Pulmonary artery endothelial cell (primary cell): ENCODE measurements at regions not wholly inside any gene's neighbourhood (a gene's known extent, or its start where the extent isn't known, plus 50 kb on each side); places are given as distances from the start of the nearest gene placed in this dataset.

Experiments
- DNase-seq: peaks from one replicate; pipeline ENCODE4 v3.0.0-alpha.2; 2011; ENCODE audit warnings: low read depth, low spot score

GRCh38 chr1:199725002-199725565 is 302.4 kb upstream of the NR5A2 start:
- no peak for DNase-seq

- DNase-seq, result no peak
Measured at GRCh38 chr1:199727682-199728081, 299.8 kb upstream of the NR5A2 start.

- DNase-seq, result no peak
Measured at GRCh38 chr1:199728345-199728744, 299.2 kb upstream of the NR5A2 start.

- no peak for DNase-seq
Measured at GRCh38 chr1:199733125-199733524, 294.4 kb upstream of the NR5A2 start.

GRCh38 chr1:199734186-199734585 is 293.3 kb upstream of the NR5A2 start:
- no peak for DNase-seq

GRCh38 chr1:199735660-199736059 is 291.9 kb upstream of the NR5A2 start:
- no peak for DNase-seq

GRCh38 chr1:199736646-199737045 is 290.9 kb upstream of the NR5A2 start:
- no peak for DNase-seq

- DNase-seq, result no peak
Measured at GRCh38 chr1:199741586-199741985, 285.9 kb upstream of the NR5A2 start.

GRCh38 chr1:199742547-199742946 is 285.0 kb upstream of the NR5A2 start:
- DNase-seq, result peak; percentile 32

GRCh38 chr1:199743227-199743626 is 284.3 kb upstream of the NR5A2 start:
- DNase-seq, result no peak

GRCh38 chr1:199746666-199747384 is 280.7 kb upstream of the NR5A2 start:
- no peak for DNase-seq

GRCh38 chr1:199747984-199748383 is 279.5 kb upstream of the NR5A2 start:
- no peak for DNase-seq

GRCh38 chr1:199751506-199751905 is 276.0 kb upstream of the NR5A2 start:
- no peak for DNase-seq

GRCh38 chr1:199751962-199752687 is 275.4 kb upstream of the NR5A2 start:
- no peak for DNase-seq

- DNase-seq, result no peak
Measured at GRCh38 chr1:199752688-199753027, 274.9 kb upstream of the NR5A2 start.

GRCh38 chr1:199753513-199753912 is 274.0 kb upstream of the NR5A2 start:
- DNase-seq, result no peak

- DNase-seq, result no peak
Measured at GRCh38 chr1:199756066-199756465, 271.4 kb upstream of the NR5A2 start.

GRCh38 chr1:199758626-199759255 is 268.8 kb upstream of the NR5A2 start:
- no peak for DNase-seq

- no peak for DNase-seq
Measured at GRCh38 chr1:199759268-199759730, 268.2 kb upstream of the NR5A2 start.

GRCh38 chr1:199762572-199762971 is 264.9 kb upstream of the NR5A2 start:
- DNase-seq, result no peak

GRCh38 chr1:199766218-199766792 is 261.2 kb upstream of the NR5A2 start:
- no peak for DNase-seq

GRCh38 chr1:199767700-199768099 is 259.8 kb upstream of the NR5A2 start:
- no peak for DNase-seq
